Left ventricle myocardium inferior (tissue), 1 donor: ENCODE measurements at regions not wholly inside any gene's neighbourhood (a gene's known extent, or its start where the extent isn't known, plus 50 kb on each side); places are given as distances from the start of the nearest gene placed in this dataset.

ENCODE experiments used
- DNase-seq: peaks from one replicate; pipeline ENCODE4 v3.0.0-alpha.2; 2020
- H3K27ac ChIP-seq: fragments of 200-600 bp; replicated peaks from 2 replicates; pipeline ENCODE4 v1.8.0; 2021
- H3K27me3 ChIP-seq: fragments of 200-600 bp; 2 replicates; pipeline ENCODE4 v1.8.0; 2021; ENCODE audit warnings: low read depth
- H3K36me3 ChIP-seq: fragments of 200-600 bp; 2 replicates; pipeline ENCODE4 v1.8.0; 2021
- H3K4me1 ChIP-seq: fragments of 200-600 bp; 2 replicates; pipeline ENCODE4 v1.8.0; 2021
- H3K4me3 ChIP-seq: fragments of 200-600 bp; 2 replicates; pipeline ENCODE4 v1.8.0; 2021; ENCODE audit warnings: mild to moderate bottlenecking, moderate library complexity
- H3K9me3 ChIP-seq: fragments of 200-600 bp; replicated peaks from 2 replicates; pipeline ENCODE4 v1.8.0; 2021
- intact Hi-C: fragments of 100-400 bp; cut with micrococcal nuclease; formaldehyde crosslinking; loops from one replicate; pipeline ENCODE4 v1.11.0; 2022
- TF ChIP-seq, protein P1 (sequence below): fragments of 200-600 bp; IDR thresholded peaks from 2 replicates; pipeline ENCODE4 v1.8.0; 2021; ENCODE audit warnings: antibody characterized with exemption, mild to moderate bottlenecking, borderline replicate concordance
- donor health status: DM: no; HTN: yes; CAD: no; lungs with severe emphysema.

DNA sequence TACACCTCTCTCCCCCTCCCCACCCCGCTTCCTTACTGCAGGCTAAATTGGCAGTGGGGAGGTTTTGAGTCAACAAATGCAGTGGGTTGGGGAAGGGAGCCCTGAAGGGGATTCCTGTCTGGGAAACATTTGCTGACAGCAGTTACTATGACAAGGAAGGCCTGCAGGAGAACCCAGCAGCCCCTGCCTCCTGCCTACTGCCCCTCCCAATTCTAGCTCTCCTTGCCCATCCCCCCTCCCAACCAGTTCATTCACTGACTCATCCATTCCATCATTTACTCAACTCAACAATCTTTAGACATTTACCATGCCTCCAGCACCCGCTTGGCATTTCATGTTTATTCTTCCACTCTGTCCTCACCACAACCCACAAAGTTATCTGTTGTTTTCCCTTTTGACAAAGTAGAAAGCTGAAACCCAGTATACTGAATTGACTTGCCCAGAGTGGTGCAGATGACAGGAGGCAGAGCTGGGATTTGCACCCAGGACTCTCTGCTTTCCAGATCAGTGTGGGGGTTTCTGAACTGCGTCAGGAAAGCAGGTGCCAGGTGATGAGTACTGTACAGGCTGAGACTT lies 75.0 kb downstream of the MAGEF1 start:
- Histone ChIP-seq H3K4me1 (peaks cover 28% of the 10 kb centered on the region), H3K9me3 (no peaks in the 10 kb centered on the region), H3K36me3 (no peaks in the 10 kb centered on the region), H3K27ac (no peak overlapping the region), H3K4me3 (no peak overlapping the region), H3K27me3 (no peaks in the 10 kb centered on the region)
- intact Hi-C loops: no loop called here
- DNase-seq: no peak
- TF ChIP-seq, protein P1, sequence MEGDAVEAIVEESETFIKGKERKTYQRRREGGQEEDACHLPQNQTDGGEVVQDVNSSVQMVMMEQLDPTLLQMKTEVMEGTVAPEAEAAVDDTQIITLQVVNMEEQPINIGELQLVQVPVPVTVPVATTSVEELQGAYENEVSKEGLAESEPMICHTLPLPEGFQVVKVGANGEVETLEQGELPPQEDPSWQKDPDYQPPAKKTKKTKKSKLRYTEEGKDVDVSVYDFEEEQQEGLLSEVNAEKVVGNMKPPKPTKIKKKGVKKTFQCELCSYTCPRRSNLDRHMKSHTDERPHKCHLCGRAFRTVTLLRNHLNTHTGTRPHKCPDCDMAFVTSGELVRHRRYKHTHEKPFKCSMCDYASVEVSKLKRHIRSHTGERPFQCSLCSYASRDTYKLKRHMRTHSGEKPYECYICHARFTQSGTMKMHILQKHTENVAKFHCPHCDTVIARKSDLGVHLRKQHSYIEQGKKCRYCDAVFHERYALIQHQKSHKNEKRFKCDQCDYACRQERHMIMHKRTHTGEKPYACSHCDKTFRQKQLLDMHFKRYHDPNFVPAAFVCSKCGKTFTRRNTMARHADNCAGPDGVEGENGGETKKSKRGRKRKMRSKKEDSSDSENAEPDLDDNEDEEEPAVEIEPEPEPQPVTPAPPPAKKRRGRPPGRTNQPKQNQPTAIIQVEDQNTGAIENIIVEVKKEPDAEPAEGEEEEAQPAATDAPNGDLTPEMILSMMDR: no peak

DNA sequence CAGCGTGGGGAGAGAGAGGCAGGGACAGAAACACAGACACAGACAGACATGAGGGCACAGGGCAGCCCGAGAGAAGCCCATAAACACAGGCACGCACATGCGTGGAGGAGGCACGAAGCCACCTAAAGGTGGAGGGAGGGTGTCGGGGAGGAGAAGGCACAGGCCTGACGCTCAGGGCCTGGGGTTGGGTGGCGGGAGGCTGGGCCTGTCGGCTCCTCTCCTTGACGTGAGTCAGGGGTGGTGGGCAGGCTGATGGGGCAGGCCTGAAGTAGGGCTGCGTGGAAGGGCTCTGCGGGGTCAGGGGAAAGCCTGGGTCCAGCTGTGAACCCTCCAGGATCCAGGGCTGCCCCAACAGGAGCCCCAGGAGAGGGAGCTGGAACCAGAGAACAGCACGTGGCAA lies 74.2 kb downstream of the EPHB3 start:
- H3K27ac ChIP-seq: no peak overlapping the region
- H3K4me3 ChIP-seq: no peak overlapping the region
- H3K9me3 ChIP-seq: no peaks in the 10 kb centered on the region
- H3K27me3 ChIP-seq: no peaks in the 10 kb centered on the region
- H3K4me1 ChIP-seq: peaks cover 28% of the 10 kb centered on the region
- no peaks in the 10 kb centered on the region for H3K36me3 ChIP-seq
- DNase-seq: no peak
- TF ChIP-seq, protein P1: no peak
- intact Hi-C loops: no loop called here

DNA sequence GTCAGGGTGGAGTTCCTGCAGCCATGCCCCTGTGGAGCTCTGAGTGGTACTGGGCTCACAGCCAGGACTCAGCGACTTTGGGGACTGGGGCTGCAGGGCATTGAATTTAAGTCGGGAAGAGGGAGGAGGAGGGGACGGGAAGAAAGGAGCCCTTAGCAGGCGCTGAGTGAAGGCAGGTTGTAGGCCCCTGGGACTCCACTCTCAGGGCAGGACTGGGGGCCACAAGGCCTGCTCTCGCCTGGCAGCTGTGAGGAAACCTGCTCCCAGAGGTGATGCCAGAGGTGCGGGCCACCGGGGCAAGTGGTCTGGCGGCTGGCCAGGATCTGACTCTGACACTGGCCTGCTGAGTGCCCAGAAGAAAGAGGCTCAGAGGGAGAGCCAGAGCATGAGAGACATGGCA lies 73.5 kb downstream of the EPHB3 start:
- peak; percentile 53 for DNase-seq
- Histone ChIP-seq H3K9me3 (no peaks in the 10 kb centered on the region), H3K4me3 (no peak overlapping the region), H3K27ac (peak overlapping the region; percentile 4), H3K27me3 (no peaks in the 10 kb centered on the region), H3K36me3 (no peaks in the 10 kb centered on the region), H3K4me1 (peaks cover 28% of the 10 kb centered on the region)
- TF ChIP-seq, protein P1: no peak
- intact Hi-C loops: no loop called here

DNA sequence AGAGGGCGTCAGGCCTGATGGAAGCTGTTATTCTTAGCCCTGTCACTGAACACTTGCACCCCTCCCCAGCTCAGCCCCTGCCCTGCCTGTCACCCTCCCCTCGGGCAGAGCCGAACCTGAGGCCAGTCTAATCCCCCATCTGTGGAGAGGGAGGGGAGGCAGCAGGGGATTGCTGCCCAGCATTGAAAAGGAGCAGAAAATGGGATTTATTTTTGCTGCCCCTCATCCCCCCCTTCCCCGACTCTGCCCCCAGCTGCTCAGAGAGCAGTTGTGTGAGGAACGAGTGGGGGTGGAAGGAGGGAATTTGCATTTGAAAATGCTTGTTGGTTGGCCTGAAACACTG lies 71.6 kb downstream of the EPHB3 start:
- Histone ChIP-seq H3K27ac (peak overlapping the region; percentile 32), H3K36me3 (no peaks in the 10 kb centered on the region), H3K4me1 (peaks cover 28% of the 10 kb centered on the region), H3K9me3 (no peaks in the 10 kb centered on the region), H3K27me3 (no peaks in the 10 kb centered on the region), H3K4me3 (no peak overlapping the region)
- no peak for DNase-seq
- TF ChIP-seq, protein P1: no peak
- intact Hi-C loops: no loop called here

DNA sequence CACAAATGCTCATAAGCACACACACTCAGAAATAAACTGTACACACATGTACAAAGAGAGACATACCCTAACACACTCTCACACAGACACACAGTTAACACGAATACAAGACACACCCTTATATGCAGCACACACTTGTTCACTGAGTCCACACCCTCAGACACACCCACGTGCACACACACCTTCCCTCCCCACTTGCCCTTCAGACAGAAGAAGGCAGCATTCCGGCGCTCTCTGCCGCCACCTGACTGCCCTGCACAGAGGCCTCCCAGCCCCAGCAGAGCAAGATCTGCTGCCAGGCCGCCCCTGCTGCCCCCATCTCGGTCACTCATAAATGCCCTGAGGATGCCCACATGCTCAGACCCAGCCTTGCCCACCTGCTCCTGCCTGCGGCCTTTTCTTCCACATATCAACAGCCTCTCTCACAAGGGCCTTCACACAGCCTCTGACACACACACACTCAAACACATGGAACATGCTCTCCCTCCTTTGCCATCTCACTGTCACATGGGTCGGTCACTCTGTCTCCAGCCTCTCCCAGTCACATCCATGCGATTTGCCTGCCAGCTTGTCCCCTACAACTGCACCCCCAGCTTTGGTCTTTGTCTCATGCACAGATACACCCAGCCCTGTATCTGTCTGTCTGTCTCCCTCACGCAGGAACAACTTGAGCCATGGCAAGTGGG lies 71.1 kb downstream of the EPHB3 start:
- Histone ChIP-seq H3K4me1 (peaks cover 28% of the 10 kb centered on the region), H3K27me3 (no peaks in the 10 kb centered on the region), H3K36me3 (no peaks in the 10 kb centered on the region), H3K9me3 (no peaks in the 10 kb centered on the region), H3K27ac (peak overlapping the region; percentile 32), H3K4me3 (no peak overlapping the region)
- peak; percentile 9 for DNase-seq
- TF ChIP-seq, protein P1: peak; percentile 15
- intact Hi-C loops: no loop called here
